ENCODE measurements at regions not wholly inside any gene's neighbourhood (a gene's known extent, or its start where the extent isn't known, plus 50 kb on each side); places are given as distances from the start of the nearest gene placed in this dataset.

DNA sequence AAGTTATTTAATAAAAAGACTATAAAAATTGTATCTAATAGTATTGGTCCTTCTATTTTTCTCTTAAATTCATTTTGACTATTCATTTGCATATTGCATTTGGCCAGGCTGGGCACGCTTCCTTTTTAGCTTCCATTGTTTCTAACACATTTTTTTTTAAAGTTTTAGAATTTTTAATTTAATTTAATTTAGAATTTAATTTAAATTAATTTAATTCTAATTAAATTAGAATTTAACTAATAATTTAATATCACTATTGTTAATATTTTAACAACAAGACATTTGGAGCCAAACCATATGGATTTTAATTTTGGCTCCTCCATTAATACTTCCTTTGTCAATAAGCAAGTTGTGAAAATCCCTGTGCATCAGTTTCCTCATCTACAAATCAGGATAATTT, 856.9 kb upstream of the SEL1L start (continued):
- TF ChIP-seq, protein P1, sequence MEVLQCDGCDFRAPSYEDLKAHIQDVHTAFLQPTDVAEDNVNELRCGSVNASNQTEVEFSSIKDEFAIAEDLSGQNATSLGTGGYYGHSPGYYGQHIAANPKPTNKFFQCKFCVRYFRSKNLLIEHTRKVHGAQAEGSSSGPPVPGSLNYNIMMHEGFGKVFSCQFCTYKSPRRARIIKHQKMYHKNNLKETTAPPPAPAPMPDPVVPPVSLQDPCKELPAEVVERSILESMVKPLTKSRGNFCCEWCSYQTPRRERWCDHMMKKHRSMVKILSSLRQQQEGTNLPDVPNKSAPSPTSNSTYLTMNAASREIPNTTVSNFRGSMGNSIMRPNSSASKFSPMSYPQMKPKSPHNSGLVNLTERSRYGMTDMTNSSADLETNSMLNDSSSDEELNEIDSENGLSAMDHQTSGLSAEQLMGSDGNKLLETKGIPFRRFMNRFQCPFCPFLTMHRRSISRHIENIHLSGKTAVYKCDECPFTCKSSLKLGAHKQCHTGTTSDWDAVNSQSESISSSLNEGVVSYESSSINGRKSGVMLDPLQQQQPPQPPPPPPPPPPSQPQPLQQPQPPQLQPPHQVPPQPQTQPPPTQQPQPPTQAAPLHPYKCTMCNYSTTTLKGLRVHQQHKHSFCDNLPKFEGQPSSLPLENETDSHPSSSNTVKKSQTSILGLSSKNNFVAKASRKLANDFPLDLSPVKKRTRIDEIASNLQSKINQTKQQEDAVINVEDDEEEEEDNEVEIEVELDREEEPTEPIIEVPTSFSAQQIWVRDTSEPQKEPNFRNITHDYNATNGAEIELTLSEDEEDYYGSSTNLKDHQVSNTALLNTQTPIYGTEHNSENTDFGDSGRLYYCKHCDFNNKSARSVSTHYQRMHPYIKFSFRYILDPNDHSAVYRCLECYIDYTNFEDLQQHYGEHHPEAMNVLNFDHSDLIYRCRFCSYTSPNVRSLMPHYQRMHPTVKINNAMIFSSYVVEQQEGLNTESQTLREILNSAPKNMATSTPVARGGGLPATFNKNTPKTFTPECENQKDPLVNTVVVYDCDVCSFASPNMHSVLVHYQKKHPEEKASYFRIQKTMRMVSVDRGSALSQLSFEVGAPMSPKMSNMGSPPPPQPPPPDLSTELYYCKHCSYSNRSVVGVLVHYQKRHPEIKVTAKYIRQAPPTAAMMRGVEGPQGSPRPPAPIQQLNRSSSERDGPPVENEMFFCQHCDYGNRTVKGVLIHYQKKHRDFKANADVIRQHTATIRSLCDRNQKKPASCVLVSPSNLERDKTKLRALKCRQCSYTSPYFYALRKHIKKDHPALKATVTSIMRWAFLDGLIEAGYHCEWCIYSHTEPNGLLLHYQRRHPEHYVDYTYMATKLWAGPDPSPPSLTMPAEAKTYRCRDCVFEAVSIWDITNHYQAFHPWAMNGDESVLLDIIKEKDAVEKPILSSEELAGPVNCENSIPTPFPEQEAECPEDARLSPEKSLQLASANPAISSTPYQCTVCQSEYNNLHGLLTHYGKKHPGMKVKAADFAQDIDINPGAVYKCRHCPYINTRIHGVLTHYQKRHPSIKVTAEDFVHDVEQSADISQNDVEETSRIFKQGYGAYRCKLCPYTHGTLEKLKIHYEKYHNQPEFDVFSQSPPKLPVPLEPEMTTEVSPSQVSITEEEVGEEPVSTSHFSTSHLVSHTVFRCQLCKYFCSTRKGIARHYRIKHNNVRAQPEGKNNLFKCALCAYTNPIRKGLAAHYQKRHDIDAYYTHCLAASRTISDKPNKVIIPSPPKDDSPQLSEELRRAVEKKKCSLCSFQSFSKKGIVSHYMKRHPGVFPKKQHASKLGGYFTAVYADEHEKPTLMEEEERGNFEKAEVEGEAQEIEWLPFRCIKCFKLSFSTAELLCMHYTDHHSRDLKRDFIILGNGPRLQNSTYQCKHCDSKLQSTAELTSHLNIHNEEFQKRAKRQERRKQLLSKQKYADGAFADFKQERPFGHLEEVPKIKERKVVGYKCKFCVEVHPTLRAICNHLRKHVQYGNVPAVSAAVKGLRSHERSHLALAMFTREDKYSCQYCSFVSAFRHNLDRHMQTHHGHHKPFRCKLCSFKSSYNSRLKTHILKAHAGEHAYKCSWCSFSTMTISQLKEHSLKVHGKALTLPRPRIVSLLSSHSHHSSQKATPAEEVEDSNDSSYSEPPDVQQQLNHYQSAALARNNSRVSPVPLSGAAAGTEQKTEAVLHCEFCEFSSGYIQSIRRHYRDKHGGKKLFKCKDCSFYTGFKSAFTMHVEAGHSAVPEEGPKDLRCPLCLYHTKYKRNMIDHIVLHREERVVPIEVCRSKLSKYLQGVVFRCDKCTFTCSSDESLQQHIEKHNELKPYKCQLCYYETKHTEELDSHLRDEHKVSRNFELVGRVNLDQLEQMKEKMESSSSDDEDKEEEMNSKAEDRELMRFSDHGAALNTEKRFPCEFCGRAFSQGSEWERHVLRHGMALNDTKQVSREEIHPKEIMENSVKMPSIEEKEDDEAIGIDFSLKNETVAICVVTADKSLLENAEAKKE (CRISPR knock-in tag; IDR thresholded peaks at IDR 0.05) = no peak
- TF ChIP-seq EZH2 (IDR thresholded peaks at IDR 0.05; ENCODE audit: low read depth, unreplicated experiment) (no peak), NANOG (IDR thresholded peaks at IDR 0.05; ENCODE audit: borderline replicate concordance) (no peak), JUNB (IDR thresholded peaks at IDR 0.05; ENCODE audit: unreplicated experiment) (no peak)
- TF ChIP-seq, protein P2, sequence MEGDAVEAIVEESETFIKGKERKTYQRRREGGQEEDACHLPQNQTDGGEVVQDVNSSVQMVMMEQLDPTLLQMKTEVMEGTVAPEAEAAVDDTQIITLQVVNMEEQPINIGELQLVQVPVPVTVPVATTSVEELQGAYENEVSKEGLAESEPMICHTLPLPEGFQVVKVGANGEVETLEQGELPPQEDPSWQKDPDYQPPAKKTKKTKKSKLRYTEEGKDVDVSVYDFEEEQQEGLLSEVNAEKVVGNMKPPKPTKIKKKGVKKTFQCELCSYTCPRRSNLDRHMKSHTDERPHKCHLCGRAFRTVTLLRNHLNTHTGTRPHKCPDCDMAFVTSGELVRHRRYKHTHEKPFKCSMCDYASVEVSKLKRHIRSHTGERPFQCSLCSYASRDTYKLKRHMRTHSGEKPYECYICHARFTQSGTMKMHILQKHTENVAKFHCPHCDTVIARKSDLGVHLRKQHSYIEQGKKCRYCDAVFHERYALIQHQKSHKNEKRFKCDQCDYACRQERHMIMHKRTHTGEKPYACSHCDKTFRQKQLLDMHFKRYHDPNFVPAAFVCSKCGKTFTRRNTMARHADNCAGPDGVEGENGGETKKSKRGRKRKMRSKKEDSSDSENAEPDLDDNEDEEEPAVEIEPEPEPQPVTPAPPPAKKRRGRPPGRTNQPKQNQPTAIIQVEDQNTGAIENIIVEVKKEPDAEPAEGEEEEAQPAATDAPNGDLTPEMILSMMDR (conservative IDR thresholded peaks at IDR 0.05; ENCODE audit: low read depth in 2 of 2) = no peak

DNA sequence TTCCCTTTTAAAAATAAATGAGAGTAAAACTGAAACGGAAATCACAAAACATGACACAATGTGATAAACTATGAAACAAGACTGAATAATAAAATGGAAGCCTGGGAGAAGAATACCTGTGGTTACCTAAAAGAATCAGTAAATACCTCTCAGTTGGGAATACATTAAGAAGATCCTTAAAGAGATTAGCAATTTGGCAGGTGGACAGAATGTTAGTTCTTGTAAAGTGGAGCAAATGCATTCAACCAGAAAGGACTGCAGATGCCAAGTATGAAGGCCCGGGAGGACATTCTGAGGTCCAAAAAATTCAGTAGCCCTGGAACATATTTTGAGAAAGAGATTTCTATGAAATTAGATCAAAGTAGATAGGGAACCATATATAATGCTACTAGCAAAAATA, 861.3 kb upstream of the SEL1L start:
- peaks cover 76% of the 10 kb centered on the region for H3K9me3 Mint-ChIP-seq
- Histone ChIP-seq H3K36me3 (ENCODE audit: insufficient read depth) (no peaks in the 10 kb centered on the region), H3K27me3 (ENCODE audit: insufficient read depth) (no peaks in the 10 kb centered on the region), H3K27ac (ENCODE audit: low read depth) (no peak overlapping the region), H3F3A (replicated peaks; ENCODE audit: low read depth) (no peaks in the 10 kb centered on the region), H3K79me2 (replicated peaks; ENCODE audit: insufficient read depth) (no peaks in the 10 kb centered on the region), H4K20me1 (replicated peaks; ENCODE audit: insufficient read depth) (no peaks in the 10 kb centered on the region), H3K4me2 (no peak overlapping the region), H3K4me1 (ENCODE audit: insufficient read depth) (peaks cover 22% of the 10 kb centered on the region), H3K9me2 (ENCODE audit: insufficient read depth) (no peaks in the 10 kb centered on the region), H2AFZ (no peak overlapping the region), H3K4me3 (no peak overlapping the region)
- ATAC-seq (no peak), DNase-seq (ENCODE audit: low spot score) (no peak)
- H3K4me1 Mint-ChIP-seq = no peaks in the 10 kb centered on the region
- H3K27me3 Mint-ChIP-seq (ENCODE audit: insufficient read depth, low read depth, poor library complexity) = peaks cover 2% of the 10 kb centered on the region
- H3K36me3 Mint-ChIP-seq (ENCODE audit: low read depth) = peaks cover 10% of the 10 kb centered on the region; the same call in 1 of the 3 replicates
- no peak overlapping the region for H3K4me3 Mint-ChIP-seq
- H3K27ac Mint-ChIP-seq = no peak overlapping the region
- TF ChIP-seq CREB1 (CRISPR knock-in tag; IDR thresholded peaks at IDR 0.05; ENCODE audit: low read depth) (no peak), ZNF114 (CRISPR knock-in tag; IDR thresholded peaks at IDR 0.05) (no peak)
- TF ChIP-seq, protein P1 (CRISPR knock-in tag; IDR thresholded peaks at IDR 0.05) = no peak

Data from GM23338 (cell line).